GM21367 (cell line): ENCODE measurements at regions not wholly inside any gene's neighbourhood (a gene's known extent, or its start where the extent isn't known, plus 50 kb on each side); places are given as distances from the start of the nearest gene placed in this dataset.
"Not testable (repeated sequence)": the region's sequence is repeated elsewhere in the genome, so short reads cannot be mapped to it uniquely, and the experiment has no call there.

Source experiments
- ATAC-seq: cut with Tn5 transposase; IDR thresholded peaks from one replicate; pipeline ENCODE4 v1.9.1; 2021; ENCODE audit not compliant: unreplicated experiment

DNA sequence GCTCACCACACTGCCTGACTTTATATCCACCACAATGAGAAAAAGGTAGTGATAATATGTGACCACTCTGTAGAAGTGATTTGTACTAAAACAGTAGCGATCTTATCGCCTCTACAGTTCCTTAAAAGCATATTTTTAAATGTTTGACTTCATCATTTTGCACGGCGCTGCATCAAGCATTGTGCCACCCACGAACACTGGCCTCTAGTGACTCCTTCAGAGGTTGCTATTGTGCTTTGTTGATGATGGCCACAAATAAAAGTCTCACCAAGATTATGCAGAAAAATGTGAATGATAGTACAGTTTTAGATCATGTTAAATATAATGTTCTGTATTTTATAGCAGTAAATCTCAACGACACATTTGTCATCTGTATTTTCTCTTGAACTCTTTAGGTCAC lies 186.5 kb upstream of the NCAM2 start:
- ATAC-seq, result no peak

DNA sequence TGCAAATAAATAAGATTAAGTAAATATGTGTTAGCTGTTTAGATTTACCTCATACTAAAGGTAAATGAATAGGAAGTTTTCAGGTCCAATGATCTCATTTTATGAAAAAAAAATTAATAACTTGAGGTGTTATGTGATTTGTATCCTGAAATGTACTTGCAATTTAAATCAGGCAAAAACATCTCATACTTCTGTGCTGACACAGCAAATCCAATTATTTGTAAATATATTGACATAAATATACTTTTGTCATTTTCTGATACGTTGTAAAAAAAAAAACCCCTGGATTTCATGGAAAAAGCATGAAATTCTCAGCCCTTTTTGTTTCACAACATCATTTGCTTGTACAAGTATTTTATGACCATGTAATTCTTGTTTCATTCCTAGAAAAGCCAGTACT lies 184.1 kb upstream of the NCAM2 start:
- no peak for ATAC-seq

DNA sequence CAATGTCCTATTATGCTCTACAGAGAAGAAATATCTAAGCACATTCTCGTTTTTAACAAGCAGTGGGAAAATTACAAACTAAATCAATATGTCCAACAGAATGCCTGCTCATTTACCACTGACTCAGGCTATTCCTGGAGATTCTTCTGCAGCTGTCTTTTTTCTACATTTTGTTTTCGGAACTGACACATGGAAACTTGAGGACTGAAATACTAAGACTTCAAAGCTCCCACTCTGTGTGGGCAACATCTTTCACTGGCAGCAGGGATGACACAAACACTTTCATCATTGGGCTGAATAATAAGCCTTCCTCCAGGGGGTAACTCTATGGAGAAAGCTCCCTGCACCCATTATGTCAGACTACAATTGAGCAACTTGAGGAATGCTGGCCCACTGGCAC lies 175.5 kb upstream of the NCAM2 start:
- ATAC-seq, result no peak

DNA sequence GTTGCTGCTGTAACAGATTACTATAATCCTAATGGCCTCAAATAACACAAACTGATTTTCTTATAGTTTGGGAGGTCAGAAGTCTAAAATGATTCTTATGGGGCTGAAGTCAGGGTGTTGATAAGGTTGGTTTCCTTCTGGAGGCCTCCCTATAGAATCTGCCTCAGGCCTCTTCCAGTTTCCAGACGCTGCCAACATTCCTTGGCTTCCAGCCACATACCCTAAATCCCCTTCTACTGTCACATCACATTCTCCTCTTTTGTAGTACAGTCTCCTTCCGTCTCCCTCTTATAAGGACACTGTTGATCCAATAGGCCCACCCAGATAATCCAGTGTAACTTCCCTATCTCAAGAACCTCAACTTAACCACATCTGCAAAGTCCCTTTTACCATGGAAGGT lies 145.3 kb upstream of the NCAM2 start:
- ATAC-seq, result no peak

DNA sequence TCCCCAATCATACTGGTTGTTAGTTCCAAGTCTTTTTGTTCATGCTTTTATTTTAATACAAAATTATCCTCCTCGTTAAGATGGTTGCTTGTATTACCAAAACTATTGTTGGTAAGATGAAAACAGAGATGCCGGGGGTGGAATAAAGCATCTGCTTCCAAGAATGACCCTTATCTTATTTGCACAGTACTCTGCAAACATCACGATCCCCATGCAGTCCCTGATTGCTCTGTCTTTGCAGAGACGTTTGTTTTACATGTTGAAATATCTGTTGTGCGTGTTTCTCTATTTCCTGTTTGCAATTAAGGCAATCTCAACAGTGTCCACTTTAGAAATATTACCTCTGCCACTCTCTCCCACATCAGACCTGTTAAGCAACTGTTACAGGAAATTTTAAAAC lies 141.3 kb upstream of the NCAM2 start:
- ATAC-seq, result no peak

DNA sequence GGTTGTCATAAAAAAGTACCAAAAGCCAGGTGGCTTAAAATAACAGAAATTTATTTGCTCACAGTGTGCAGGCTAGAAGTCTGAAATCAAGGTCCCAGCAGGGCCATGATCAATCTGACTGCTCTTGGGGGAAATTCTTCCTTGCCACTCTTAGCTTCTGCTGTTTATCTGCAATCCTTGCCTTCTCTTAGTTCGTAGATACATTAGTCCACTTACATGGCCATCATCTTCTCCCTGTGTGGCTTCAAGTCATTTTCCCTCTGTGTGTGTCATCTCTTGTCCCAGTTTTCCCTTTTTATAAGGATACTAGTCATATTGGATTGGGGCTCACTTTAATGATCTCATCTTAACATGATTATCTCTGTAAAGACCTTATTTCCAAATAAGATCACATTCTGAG lies 124.0 kb upstream of the NCAM2 start:
- no peak for ATAC-seq

DNA sequence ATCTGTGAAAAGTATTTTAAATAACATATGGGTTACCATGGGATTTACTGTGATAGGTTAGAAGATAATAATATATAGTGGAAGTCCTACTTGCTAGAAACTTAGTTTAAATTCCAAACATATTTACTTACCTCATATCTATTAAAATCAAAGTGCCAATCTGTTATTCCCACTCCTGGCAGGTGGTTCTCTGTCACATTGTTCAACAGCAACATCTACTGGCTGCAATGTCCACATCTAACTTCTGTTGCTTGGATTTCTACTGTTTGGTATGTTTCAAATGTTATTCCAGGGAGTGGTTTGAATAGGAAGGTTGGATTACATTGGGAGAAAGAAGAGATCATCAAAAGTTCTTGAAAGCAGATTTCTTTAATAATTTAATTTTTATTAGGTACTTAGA lies 122.5 kb upstream of the NCAM2 start:
- ATAC-seq, result no peak

DNA sequence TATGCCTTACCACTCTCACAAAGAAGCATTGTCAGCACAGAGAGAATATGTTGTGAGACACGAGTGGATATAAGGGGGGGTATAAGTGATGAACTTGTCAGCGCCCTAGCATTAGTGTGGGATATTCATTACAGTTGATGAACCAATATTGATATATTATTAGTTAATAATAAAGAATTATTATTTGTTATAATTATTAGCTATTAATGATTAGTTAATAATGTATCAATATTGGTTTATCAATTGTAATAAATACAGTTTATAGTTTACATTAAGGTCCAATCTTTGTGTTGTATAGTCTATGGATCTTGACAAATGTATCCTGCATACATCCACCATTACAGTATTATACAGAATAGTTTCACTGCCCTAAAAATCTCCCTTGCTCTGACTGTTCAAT lies 120.2 kb upstream of the NCAM2 start:
- no peak for ATAC-seq

DNA sequence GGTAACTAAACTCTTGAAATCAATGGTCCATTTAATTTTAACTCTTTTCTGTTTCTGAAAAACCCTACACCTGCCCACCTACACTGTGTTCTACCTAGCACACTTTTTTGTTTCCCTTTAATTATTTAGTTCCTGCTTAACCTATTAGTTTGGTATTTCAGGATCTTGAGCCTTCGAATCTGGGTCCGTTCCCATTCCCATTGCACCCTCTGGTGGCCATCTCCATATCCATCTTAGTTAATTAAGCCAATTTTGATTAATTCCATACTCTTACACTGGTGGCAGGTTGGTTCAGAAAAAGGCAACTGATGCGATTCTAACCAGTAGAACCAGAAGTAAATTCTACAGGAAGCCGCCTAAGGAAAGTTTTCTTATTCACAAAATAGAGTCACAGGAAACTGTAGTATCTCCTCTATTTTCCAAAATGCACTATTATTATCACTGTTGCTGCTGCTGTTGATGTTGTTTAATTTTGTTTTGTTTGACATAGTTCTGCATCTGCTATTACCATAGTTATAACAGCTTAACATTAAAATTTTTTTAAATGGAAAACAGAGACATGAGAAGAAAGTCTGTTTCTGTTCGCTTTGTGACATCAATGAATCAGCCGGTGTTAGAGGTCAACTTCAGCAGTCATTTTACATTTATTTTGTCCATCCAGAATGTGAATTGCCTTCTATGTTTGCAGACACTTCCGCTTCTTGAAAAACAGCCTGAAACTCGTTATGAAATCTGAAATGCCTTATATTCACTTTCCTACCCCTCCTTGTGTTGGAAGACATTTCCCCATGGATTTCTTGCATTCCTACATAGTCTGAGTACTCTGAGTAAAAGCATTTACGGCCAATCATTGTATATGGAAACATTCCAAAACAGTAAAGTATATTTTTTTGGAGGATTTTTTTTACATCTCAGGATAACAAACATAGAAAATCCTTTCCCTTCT lies 115.5 kb upstream of the NCAM2 start:
- no peak for ATAC-seq

DNA sequence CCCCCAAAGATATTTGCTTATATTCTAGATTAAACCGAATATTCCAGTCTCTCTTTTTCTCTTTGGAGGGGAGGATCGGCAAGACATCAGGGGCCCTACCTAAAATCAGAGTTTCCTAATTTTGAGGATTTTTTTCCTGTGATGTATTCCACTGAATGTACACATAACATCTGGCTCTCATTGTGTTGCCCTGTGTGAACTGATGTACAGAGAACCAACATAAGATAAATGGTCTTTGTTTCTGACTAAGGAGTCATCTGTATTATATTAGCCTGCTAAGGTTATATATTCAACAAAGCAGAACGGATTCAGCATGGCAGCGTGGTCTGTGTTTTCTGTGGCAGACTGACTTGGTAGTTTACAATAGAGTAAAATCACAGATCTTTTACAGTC lies 114.8 kb upstream of the NCAM2 start:
- ATAC-seq, result no peak

DNA sequence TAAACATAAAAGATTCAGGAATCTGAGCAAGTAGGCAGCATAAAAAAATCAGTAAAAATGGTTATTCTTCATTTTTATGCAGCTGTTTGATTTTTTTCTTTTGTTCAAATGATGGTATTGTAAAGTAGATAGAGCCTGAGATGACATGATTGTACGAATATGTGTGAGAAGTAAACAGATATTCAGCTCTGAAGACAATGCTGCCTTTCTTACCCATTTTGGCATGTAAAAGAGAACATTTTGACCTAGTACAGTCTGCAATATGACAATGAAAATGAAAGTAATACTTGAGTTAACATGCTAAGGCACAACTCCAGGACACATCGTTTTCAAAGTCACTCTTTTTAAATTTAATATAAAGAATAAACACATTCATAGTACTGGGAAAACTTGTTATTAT lies 95.7 kb upstream of the NCAM2 start:
- no peak for ATAC-seq

DNA sequence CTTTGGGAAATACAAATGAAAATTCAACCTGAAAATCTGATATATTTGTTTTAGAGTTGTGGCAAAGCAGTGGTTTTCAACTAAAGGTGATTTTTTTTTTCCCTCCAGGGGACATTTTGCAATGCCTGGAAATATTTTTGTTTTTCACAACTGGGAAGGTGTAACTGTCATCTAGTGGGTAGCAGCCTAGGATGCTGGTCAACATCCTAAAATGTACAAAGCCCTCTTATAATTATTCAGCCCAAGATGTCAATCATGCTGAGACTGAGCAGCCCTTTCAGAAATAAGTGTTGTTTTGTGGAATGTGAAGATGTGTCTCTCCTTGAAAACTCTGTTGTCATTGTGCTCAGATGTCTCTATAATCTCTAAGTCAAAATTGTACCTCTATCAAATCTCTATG lies 95.2 kb upstream of the NCAM2 start:
- no peak for ATAC-seq

DNA sequence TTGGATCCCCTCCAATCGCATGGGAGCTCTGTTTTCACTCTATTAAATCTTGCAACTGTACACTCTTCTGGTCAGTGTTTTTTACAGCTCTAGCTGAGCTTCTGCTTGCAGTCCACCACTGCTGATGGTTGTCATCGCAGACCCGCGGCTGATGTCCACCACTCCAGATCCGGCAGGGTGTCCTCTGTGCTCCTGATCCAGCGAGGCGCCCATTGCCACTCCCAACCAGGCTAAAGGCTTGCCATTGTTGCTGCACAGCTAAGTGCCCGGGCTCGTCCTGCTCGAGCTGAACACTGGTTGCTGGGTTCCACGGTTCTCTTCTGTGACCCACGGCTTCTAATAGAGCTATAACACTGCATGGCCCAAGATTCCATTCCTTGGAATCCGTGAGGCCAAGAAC lies 70.7 kb upstream of the NCAM2 start:
- ATAC-seq, result not testable (repeated sequence)

DNA sequence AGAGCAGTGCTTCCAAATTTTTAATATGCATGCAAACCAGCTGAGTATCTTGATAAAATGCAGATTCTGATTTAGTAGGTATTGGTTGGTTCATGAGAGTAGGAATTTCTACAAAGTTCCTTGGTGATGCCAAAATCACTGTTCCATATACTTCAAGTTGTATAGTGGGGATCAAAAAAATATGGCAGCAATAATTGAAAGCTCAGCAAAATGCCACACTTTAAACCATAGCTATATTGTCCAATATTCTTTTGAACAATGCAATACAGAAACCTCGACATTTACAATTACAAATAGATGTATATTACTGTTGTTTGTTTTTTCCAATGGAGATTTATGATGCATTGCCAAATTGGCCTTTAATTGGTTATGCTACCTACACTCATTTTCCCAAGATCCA lies 55.7 kb upstream of the NCAM2 start:
- ATAC-seq, result no peak

DNA sequence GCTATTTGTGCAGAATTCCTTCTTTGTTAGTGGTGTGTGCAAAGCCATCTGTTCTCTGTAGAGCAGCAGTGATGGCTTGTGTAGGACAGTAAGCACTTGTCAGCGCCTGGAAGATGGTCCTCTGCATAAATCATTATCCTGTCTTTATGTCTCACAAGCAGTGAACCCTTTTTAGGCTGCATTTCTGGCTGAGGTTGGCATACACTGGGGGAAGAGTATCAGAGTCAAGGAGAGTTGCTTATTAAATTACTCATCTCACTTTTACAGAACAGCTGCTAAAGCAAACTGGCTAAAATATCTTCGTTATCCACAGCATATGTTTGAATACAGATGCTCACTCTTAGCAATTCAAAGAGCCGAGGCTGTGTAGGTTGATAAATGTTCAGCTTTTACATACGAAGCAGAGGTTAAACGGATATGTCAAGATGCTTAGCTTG lies 54.6 kb upstream of the NCAM2 start:
- ATAC-seq, result no peak

DNA sequence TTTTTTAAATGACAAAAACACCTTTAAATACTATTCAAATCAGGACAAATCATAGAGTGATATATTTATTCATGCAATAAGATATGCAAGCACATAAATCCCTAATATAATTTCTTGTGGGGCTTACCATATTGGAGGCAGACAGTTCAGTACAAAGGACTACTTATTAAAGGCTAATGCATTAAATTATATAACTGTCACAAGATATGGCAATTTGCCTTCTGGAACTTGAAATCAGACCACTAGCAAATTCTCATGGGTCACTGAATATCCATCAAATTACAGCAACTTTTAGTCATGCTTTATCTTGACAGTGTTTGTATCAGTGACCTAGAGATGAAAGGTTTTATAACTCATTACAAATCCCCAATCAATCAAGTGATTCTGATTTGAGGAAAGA lies 54.1 kb upstream of the NCAM2 start:
- no peak for ATAC-seq

DNA sequence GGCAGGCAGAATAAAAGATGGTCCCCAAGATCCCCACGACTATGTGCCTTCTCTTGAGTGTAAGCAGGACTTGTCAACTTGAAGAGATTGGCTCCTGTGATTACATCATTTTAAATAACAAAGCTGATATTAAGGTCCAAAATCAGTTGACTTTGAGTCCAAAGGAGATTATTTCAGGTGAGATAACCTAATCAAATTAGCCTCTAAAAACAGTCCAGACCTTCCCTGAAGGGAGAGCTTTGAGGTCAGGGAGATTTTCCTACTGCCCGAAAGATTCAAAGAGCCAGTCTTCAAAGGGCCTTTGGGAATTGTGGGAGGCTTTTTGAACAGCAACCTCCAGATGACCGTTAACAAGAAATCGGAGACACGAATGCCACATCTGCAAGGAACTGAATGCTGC lies 51.5 kb upstream of the NCAM2 start:
- ATAC-seq, result no peak
